NK-92 treated with Interleukin-12 subunit alpha and Interleukin-12 subunit beta, amount 100 ng/mL, for 24 hours (cell line): ENCODE measurements at regions not wholly inside any gene's neighbourhood (a gene's known extent, or its start where the extent isn't known, plus 50 kb on each side); places are given as distances from the start of the nearest gene placed in this dataset.

Experiments
- DNase-seq: peaks from one replicate; lab custom pipeline; 2025; lab: John Stamatoyannopoulos, UW

GRCh38 chr1:225707824-225708223, 54.9 kb upstream of the ENAH start:
- DNase-seq = no peak

GRCh38 chr1:225709101-225709500, 56.2 kb upstream of the ENAH start:
- DNase-seq = no peak

GRCh38 chr1:225710804-225711203, 57.9 kb upstream of the ENAH start:
- peak; percentile 10 for DNase-seq

- no peak for DNase-seq
Observed at GRCh38 chr1:225711236-225711937, 58.5 kb upstream of the ENAH start.

- DNase-seq = no peak
Observed at GRCh38 chr1:225712391-225712790, 59.5 kb upstream of the ENAH start.

GRCh38 chr1:225713281-225713680, 60.4 kb upstream of the ENAH start:
- DNase-seq = no peak

GRCh38 chr1:225720937-225721336, 56.7 kb upstream of the SRP9 start:
- DNase-seq = no peak

- DNase-seq = no peak
Observed at GRCh38 chr1:225724251-225724650, 53.4 kb upstream of the SRP9 start.
